HG03060 (cell line): ENCODE measurements at regions not wholly inside any gene's neighbourhood (a gene's known extent, or its start where the extent isn't known, plus 50 kb on each side); places are given as distances from the start of the nearest gene placed in this dataset.
"Not testable (repeated sequence)": the region's sequence is repeated elsewhere in the genome, so short reads cannot be mapped to it uniquely, and the experiment has no call there.

ENCODE experiments used
- ATAC-seq: cut with Tn5 transposase; IDR thresholded peaks from one replicate; pipeline ENCODE4 v1.9.1; 2021; ENCODE audit warnings: low read depth, moderate number of reproducible peaks; ENCODE audit not compliant: unreplicated experiment

- ATAC-seq: no peak
These were observed 624.0 kb downstream of the MID1IP1 start for GRCh38 chrX:39425124-39425806.

- ATAC-seq: no peak
These were observed 624.8 kb downstream of the MID1IP1 start for GRCh38 chrX:39426101-39426500.

- ATAC-seq: no peak
These were observed 626.2 kb downstream of the MID1IP1 start for GRCh38 chrX:39427492-39427891.

- ATAC-seq: no peak
These were observed 626.6 kb downstream of the MID1IP1 start for GRCh38 chrX:39427906-39428305.

GRCh38 chrX:39430551-39430950 is 629.3 kb downstream of the MID1IP1 start:
- ATAC-seq: no peak

GRCh38 chrX:39431893-39432292 is 630.6 kb downstream of the MID1IP1 start:
- no peak for ATAC-seq

GRCh38 chrX:39434671-39435070 is 633.4 kb downstream of the MID1IP1 start:
- ATAC-seq: not testable (repeated sequence)

GRCh38 chrX:39436538-39436937 is 635.3 kb downstream of the MID1IP1 start:
- ATAC-seq: not testable (repeated sequence)

GRCh38 chrX:39437670-39438441 is 636.6 kb downstream of the MID1IP1 start:
- no peak for ATAC-seq

- no peak for ATAC-seq
These were observed 637.6 kb downstream of the MID1IP1 start for GRCh38 chrX:39438603-39439602.

GRCh38 chrX:39439906-39440798 is 638.9 kb downstream of the MID1IP1 start:
- no peak for ATAC-seq

- no peak for ATAC-seq
These were observed 639.6 kb downstream of the MID1IP1 start for GRCh38 chrX:39440799-39441284.

- ATAC-seq: no peak
These were observed 641.1 kb downstream of the MID1IP1 start for GRCh38 chrX:39442332-39442731.

GRCh38 chrX:39443240-39443639 is 642.0 kb downstream of the MID1IP1 start:
- ATAC-seq: no peak

GRCh38 chrX:39445336-39445735 is 644.1 kb downstream of the MID1IP1 start:
- ATAC-seq: no peak

- no peak for ATAC-seq
These were observed 648.1 kb downstream of the MID1IP1 start for GRCh38 chrX:39449352-39449751.

- no peak for ATAC-seq
These were observed 647.4 kb downstream of the BCOR start for GRCh38 chrX:39450234-39450977.

GRCh38 chrX:39451046-39451445 is 646.7 kb downstream of the BCOR start:
- no peak for ATAC-seq

- ATAC-seq: no peak
These were observed 645.4 kb downstream of the BCOR start for GRCh38 chrX:39452401-39452800.
